Parathyroid adenoma (tissue), 2 donors: ENCODE measurements at regions not wholly inside any gene's neighbourhood (a gene's known extent, or its start where the extent isn't known, plus 50 kb on each side); places are given as distances from the start of the nearest gene placed in this dataset.
"Not testable (repeated sequence)": the region's sequence is repeated elsewhere in the genome, so short reads cannot be mapped to it uniquely, and the experiment has no call there.

ENCODE experiments used
- H2AFZ ChIP-seq: fragments of 300-600 bp; sonication (generic); one replicate; pipeline ENCODE4 v1.7.0; 2017; ENCODE audit warnings: antibody characterized with exemption, mild to moderate bottlenecking
- H3K27ac ChIP-seq: fragments of 300-600 bp; sonication (generic); one replicate; pipeline ENCODE4 v1.7.0; 2017
- H3K27me3 ChIP-seq: fragments of 300-600 bp; sonication (generic); one replicate; pipeline ENCODE4 v1.7.0; 2017; ENCODE audit warnings: low read length; ENCODE audit not compliant: control insufficient read depth, insufficient read depth
- H3K36me3 ChIP-seq: fragments of 300-600 bp; sonication (generic); one replicate; pipeline ENCODE4 v1.7.0; 2017; ENCODE audit warnings: low read length; ENCODE audit not compliant: control insufficient read depth, insufficient read depth
- H3K4me1 ChIP-seq: fragments of 300-600 bp; sonication (generic); one replicate; pipeline ENCODE4 v1.7.0; 2017; ENCODE audit warnings: control low read depth
- H3K4me2 ChIP-seq: fragments of 300-600 bp; sonication (generic); one replicate; pipeline ENCODE4 v1.7.0; 2017; ENCODE audit warnings: low read length
- H3K4me3 ChIP-seq: fragments of 300-600 bp; sonication (generic); one replicate; pipeline ENCODE4 v1.7.0; 2017; ENCODE audit warnings: low read depth, low read length
- H3K79me2 ChIP-seq: fragments of 300-600 bp; sonication (generic); one replicate; pipeline ENCODE4 v1.7.0; 2017; ENCODE audit warnings: control low read depth
- H3K9ac ChIP-seq: fragments of 300-600 bp; sonication (generic); one replicate; pipeline ENCODE4 v1.7.0; 2017; ENCODE audit warnings: mild to moderate bottlenecking
- H3K9me3 ChIP-seq: fragments of 300-600 bp; sonication (generic); one replicate; pipeline ENCODE4 v1.7.0; 2017; ENCODE audit warnings: low read length; ENCODE audit not compliant: control insufficient read depth
- CTCF ChIP-seq: fragments of 300-600 bp; sonication (generic); IDR thresholded peaks from one replicate; pipeline ENCODE4 v1.7.0; 2017; ENCODE audit warnings: antibody characterized with exemption, mild to moderate bottlenecking
- donor health status: primary hyperparathyroidism.

- H2AFZ ChIP-seq: no peak overlapping the region
- no peaks in the 10 kb centered on the region for H3K79me2 ChIP-seq
- H3K9me3 ChIP-seq: no peaks in the 10 kb centered on the region
- H3K4me3 ChIP-seq: no peak overlapping the region
- H3K4me1 ChIP-seq: no peaks in the 10 kb centered on the region
- H3K4me2 ChIP-seq: no peak overlapping the region
- H3K27ac ChIP-seq: no peak overlapping the region
- H3K27me3 ChIP-seq: no peaks in the 10 kb centered on the region
- H3K36me3 ChIP-seq: no peaks in the 10 kb centered on the region
- TF ChIP-seq CTCF: no peak
- no peak overlapping the region for H3K9ac ChIP-seq
These were observed 207.7 kb upstream of the GJE1 start for GRCh38 chr6:141925001-141925400.

GRCh38 chr6:141922898-141923297 is 209.8 kb upstream of the GJE1 start:
- H3K79me2 ChIP-seq: no peaks in the 10 kb centered on the region
- no peaks in the 10 kb centered on the region for H3K36me3 ChIP-seq
- no peak overlapping the region for H2AFZ ChIP-seq
- no peaks in the 10 kb centered on the region for H3K4me1 ChIP-seq
- TF ChIP-seq CTCF: no peak
- no peaks in the 10 kb centered on the region for H3K27me3 ChIP-seq
- H3K9ac ChIP-seq: no peak overlapping the region
- no peak overlapping the region for H3K27ac ChIP-seq
- no peak overlapping the region for H3K4me2 ChIP-seq
- no peak overlapping the region for H3K4me3 ChIP-seq
- no peaks in the 10 kb centered on the region for H3K9me3 ChIP-seq

GRCh38 chr6:141916682-141917505 is 215.8 kb upstream of the GJE1 start:
- H3K9me3 ChIP-seq, H3K4me2 ChIP-seq, H3K4me3 ChIP-seq, H3K4me1 ChIP-seq, H3K79me2 ChIP-seq, H3K27ac ChIP-seq, H3K9ac ChIP-seq, H2AFZ ChIP-seq, H3K36me3 ChIP-seq, H3K27me3 ChIP-seq: not testable (repeated sequence)

GRCh38 chr6:141914646-141915045 is 218.1 kb upstream of the GJE1 start:
- H3K36me3 ChIP-seq: no peaks in the 10 kb centered on the region
- no peaks in the 10 kb centered on the region for H3K27me3 ChIP-seq
- H3K9me3 ChIP-seq: no peaks in the 10 kb centered on the region
- H3K9ac ChIP-seq: no peak overlapping the region
- H3K27ac ChIP-seq: no peak overlapping the region
- no peaks in the 10 kb centered on the region for H3K79me2 ChIP-seq
- H3K4me1 ChIP-seq: no peaks in the 10 kb centered on the region
- no peak for TF ChIP-seq CTCF
- no peak overlapping the region for H2AFZ ChIP-seq
- H3K4me3 ChIP-seq: no peak overlapping the region
- no peak overlapping the region for H3K4me2 ChIP-seq

GRCh38 chr6:141906569-141907080 is 226.1 kb upstream of the GJE1 start:
- Histone ChIP-seq H3K4me1 (no peaks in the 10 kb centered on the region), H3K79me2 (no peaks in the 10 kb centered on the region), H3K9ac (no peak overlapping the region), H3K36me3 (no peaks in the 10 kb centered on the region), H3K27me3 (no peaks in the 10 kb centered on the region), H3K4me3 (no peak overlapping the region), H3K27ac (no peak overlapping the region), H3K4me2 (no peak overlapping the region), H2AFZ (no peak overlapping the region), H3K9me3 (no peaks in the 10 kb centered on the region)
- no peak for TF ChIP-seq CTCF
